Stomach (tissue), 8 donors: ENCODE measurements at regions not wholly inside any gene's neighbourhood (a gene's known extent, or its start where the extent isn't known, plus 50 kb on each side); places are given as distances from the start of the nearest gene placed in this dataset.

Experiments used
- DNase-seq, 2 donors: peaks; one replicate each; pipeline versions ENCODE4 v3.0.0 to v3.0.0-alpha.2; 2013 to 2019
- H3K27ac ChIP-seq, 5 donors: fragments of 200-600 bp in 4 of 5; sonication (generic) in 4 of 5; one replicate each; pipeline ENCODE4 v1.5.1; 2013 to 2019; ENCODE audit warnings: mild to moderate bottlenecking in 1 of 5, moderate library complexity in 1 of 5
- H3K27me3 ChIP-seq, 3 donors: fragments of 200-600 bp; sonication (generic); one replicate each; pipeline ENCODE4 v1.5.1; 2017 to 2019; ENCODE audit warnings: mixed run types in 1 of 3
- H3K36me3 ChIP-seq, 4 donors: fragments of 200-600 bp; sonication (generic); 1 replicate in 3 of 4; 2 replicates in 1 of 4; pipeline ENCODE4 v1.5.1; 2016 to 2019
- H3K4me1 ChIP-seq, 4 donors: fragments of 200-600 bp; sonication (generic); one replicate each; pipeline ENCODE4 v1.5.1; 2016 to 2019
- H3K4me3 ChIP-seq, 4 donors: fragments of 200-600 bp; sonication (generic) in 3 of 4; one replicate each; pipeline ENCODE4 v1.5.1; 2016 to 2019; ENCODE audit warnings: mild to moderate bottlenecking in 1 of 4
- H3K9me3 ChIP-seq, 4 donors: fragments of 200-600 bp; sonication (generic); one replicate each; pipeline ENCODE4 v1.5.1; 2016 to 2019
- EP300 ChIP-seq: sonication (generic); formaldehyde crosslinking; IDR thresholded peaks from one replicate; pipeline ENCODE4 v1.6.1; 2017; ENCODE audit warnings: antibody characterized with exemption
- POLR2A ChIP-seq, 4 donors: fragments of 450-650 bp; IDR thresholded peaks; one replicate each; pipeline ENCODE4 v1.6.1; 2016; ENCODE audit warnings: antibody characterized with exemption in 4 of 4, control low read depth in 2 of 4, mild to moderate bottlenecking in 1 of 4, moderate library complexity in 1 of 4
- POLR2AphosphoS5 ChIP-seq, 3 donors: sonication (generic); formaldehyde crosslinking; IDR thresholded peaks; one replicate each; pipeline ENCODE4 v1.6.1; 2016; ENCODE audit warnings: antibody characterized with exemption in 3 of 3
- WGBS, 5 donors: extraction: QIAGEN DNeasy Blood & Tissue Kit in 3 of 5; methylation state at CpG; one replicate each; pipeline versions ENCODE4 v1.1.5 to v1.1.7; 2013 to 2018; 5-methylcytosine and 5-hydroxymethylcytosine counted together
- intact Hi-C: fragments of 100-400 bp; cut with DNase I; formaldehyde crosslinking; loops from one replicate; pipeline ENCODE4 v1.15.1; 2023; ENCODE audit warnings: low total_unique reads
- TF ChIP-seq, protein P1 (sequence below), 7 experiments: fragments of 450-650 bp in 4 of 7; fragments of 200-600 bp in 3 of 7; sonication (generic) in 3 of 7; IDR thresholded peaks; one replicate each; pipeline ENCODE4 v1.5.1; 2016 to 2019; ENCODE audit warnings: antibody characterized with exemption in 7 of 7, control low read depth in 2 of 7, mild to moderate bottlenecking in 1 of 7
- donor health status: healthy with polysubstance abuse.
- donor health status: Bipolar disorder and iron deficiency.
- donor health status: healthy.

DNA sequence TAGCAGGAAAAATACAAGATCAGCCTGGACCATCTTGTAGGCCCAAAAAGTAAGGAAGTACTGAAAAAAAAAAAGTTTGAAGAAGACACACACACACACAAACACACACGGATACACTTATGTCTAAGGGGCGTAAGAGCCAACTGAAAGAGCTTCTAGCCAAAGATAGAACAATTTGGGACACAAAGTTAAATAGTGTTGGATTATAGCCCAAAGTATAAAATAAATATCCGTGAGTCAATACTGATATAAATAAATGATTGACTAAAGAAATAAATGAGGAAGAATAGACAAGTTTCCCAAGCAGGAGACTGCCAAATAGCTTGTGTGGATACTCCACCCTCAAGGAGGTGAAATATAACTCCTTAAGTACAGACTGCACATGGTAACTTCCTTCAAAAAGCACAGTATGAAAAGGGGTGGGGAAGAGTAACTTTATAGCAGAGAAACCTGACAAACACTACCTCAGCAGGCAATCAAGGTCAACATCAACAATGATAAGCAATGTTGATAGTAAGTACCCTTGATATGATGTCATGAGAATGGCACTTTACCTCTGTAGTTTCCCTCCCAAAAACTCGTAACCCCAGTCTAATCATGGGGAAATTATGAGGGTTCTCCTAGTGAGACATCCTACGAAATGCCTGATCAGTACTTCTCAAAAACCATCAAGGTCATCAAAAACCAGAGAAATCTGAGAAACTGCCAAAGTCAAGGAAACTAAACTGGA lies 187.3 kb upstream of the ATP11B start:
- peaks cover 4 to 25% (median 8%) of the 10 kb centered on the region in 4 donors for H3K4me1 ChIP-seq
- H3K4me3 ChIP-seq: no peak overlapping the region
- H3K9me3 ChIP-seq: no peaks in the 10 kb centered on the region
- H3K27ac ChIP-seq: peak overlapping the region in 4 of 5 donors; percentile 37 to 66 (median 52)
- DNase-seq: peak in 1 of 2 donors; percentile 28
- H3K27me3 ChIP-seq: no peaks in the 10 kb centered on the region
- intact Hi-C loops: no loop called here
- no peaks in the 10 kb centered on the region for H3K36me3 ChIP-seq
- 28 to 50% (median 36%) methylated on average over 5 of the region's 5 CpGs for WGBS, 5 donors
- TF ChIP-seq POLR2AphosphoS5 (IDR thresholded peaks at IDR 0.05) (peak in 2 of 3 donors; percentile 5 to 56), POLR2A (IDR thresholded peaks at IDR 0.05) (no peak), EP300 (no peak)
- TF ChIP-seq, protein P1, sequence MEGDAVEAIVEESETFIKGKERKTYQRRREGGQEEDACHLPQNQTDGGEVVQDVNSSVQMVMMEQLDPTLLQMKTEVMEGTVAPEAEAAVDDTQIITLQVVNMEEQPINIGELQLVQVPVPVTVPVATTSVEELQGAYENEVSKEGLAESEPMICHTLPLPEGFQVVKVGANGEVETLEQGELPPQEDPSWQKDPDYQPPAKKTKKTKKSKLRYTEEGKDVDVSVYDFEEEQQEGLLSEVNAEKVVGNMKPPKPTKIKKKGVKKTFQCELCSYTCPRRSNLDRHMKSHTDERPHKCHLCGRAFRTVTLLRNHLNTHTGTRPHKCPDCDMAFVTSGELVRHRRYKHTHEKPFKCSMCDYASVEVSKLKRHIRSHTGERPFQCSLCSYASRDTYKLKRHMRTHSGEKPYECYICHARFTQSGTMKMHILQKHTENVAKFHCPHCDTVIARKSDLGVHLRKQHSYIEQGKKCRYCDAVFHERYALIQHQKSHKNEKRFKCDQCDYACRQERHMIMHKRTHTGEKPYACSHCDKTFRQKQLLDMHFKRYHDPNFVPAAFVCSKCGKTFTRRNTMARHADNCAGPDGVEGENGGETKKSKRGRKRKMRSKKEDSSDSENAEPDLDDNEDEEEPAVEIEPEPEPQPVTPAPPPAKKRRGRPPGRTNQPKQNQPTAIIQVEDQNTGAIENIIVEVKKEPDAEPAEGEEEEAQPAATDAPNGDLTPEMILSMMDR (IDR thresholded peaks at IDR 0.05): no peak

DNA sequence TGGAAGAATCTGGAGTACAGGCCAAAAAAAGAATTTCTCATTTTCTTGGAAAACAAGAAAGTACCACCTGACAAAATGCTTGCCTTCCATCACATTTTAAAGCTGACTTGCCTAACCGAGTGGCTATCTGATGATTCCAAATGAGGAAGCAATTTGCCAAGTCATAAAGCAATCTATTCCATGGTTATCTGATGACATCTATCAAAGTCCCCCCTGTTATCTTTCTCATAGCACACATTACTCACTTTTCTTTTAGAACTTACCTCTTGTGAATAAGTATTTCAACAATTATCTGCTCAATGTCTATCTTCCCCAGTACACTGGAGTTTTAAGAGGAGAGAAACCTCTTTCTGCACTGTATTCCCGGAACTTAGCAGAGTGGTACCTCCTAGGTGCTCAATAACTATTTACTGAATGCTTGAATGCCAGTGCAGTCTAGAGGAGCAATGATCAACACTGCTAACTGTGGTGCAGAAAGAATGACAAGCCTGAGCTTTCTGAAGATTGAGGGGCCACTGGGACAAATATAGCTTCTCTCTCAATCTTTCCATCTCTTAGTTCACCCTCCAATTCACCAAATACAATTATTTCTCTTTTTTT lies 186.3 kb upstream of the ATP11B start:
- 35 to 57% (median 39%) methylated on average over 2 of the region's 2 CpGs for WGBS, 5 donors
- Histone ChIP-seq H3K36me3 (no peaks in the 10 kb centered on the region), H3K27me3 (no peaks in the 10 kb centered on the region), H3K4me3 (no peak overlapping the region), H3K4me1 (peaks cover 4 to 25% (median 8%) of the 10 kb centered on the region in 4 donors), H3K9me3 (no peaks in the 10 kb centered on the region), H3K27ac (peak overlapping the region in 3 of 5 donors; percentile 37 to 66 (median 66))
- DNase-seq: no peak
- intact Hi-C loops: no loop called here
- TF ChIP-seq POLR2A (IDR thresholded peaks at IDR 0.05) (no peak), EP300 (no peak), POLR2AphosphoS5 (IDR thresholded peaks at IDR 0.05) (no peak)
- TF ChIP-seq, protein P1 (IDR thresholded peaks at IDR 0.05): no peak

DNA sequence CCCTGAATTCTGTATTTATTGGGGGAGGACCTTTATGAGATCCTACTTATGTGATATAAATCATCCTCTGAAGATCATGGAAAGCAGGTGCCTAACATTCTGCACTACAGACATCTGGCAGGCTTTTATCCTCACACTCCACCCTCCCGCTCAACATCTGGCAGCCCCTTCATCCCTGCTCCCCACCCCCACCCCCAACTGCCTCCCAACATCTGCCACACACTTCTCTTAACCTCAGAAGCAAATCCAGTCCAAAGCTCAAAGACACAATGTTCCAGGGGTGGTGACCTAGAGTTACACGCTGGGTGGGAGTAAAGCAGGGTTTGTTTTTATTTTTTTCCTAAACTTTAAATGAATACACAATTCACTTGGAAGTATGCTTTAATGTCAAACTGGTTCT lies 184.5 kb upstream of the ATP11B start:
- H3K9me3 ChIP-seq: no peaks in the 10 kb centered on the region
- WGBS, 5 donors: 48 to 70% (median 52%) methylated on average over 2 of the region's 2 CpGs
- H3K36me3 ChIP-seq: no peaks in the 10 kb centered on the region
- peak overlapping the region in 1 of 5 donors; percentile 49 for H3K27ac ChIP-seq
- no peak for DNase-seq
- intact Hi-C loops: no loop called here
- H3K4me3 ChIP-seq: no peak overlapping the region
- peaks cover 4 to 25% (median 8%) of the 10 kb centered on the region in 4 donors for H3K4me1 ChIP-seq
- no peak for TF ChIP-seq EP300
- no peak for TF ChIP-seq POLR2A (IDR thresholded peaks at IDR 0.05)
- TF ChIP-seq POLR2AphosphoS5 (IDR thresholded peaks at IDR 0.05): no peak
- H3K27me3 ChIP-seq: no peaks in the 10 kb centered on the region

DNA sequence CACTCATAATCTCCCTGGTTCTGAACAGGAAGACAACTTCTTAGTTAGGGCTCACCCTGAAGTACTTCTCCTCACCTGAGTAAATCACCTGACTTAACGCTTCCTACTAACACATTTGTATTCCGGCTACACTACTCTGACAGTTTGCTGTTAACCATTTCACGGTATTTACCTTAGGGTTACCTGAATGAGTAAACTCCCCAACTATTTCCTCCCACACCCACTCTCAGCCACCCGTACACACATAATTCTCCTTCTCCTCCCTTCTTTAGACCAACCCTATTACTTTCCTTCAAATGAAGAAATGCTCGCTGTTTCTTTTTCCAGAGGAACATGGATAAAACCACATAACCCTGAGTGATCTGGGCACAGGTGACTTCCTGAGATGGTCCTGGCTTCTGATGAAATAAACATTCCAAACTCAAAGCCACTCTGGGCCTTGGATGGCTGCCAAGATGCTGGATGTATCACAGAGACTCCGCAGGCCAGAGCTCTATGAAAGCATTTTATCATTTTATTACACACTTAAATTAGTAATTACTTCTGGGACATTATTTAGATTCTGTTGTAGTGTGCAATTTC lies 183.6 kb upstream of the ATP11B start:
- Histone ChIP-seq H3K36me3 (no peaks in the 10 kb centered on the region), H3K4me1 (peaks cover 4 to 25% (median 8%) of the 10 kb centered on the region in 4 donors), H3K27me3 (no peaks in the 10 kb centered on the region), H3K27ac (peak overlapping the region in 3 of 5 donors; percentile 30 to 57 (median 49)), H3K9me3 (no peaks in the 10 kb centered on the region), H3K4me3 (no peak overlapping the region)
- intact Hi-C loops: loop anchor here (10.0 kb wide), 1 partner anchor 905 kb away; no protein-coding TSS in a partner anchor
- WGBS, 5 donors: 35 to 47% (median 37%) methylated on average over 6 of the region's 6 CpGs
- DNase-seq: peak; percentile 59 to 62
- TF ChIP-seq, protein P1 (IDR thresholded peaks at IDR 0.05): no peak
- TF ChIP-seq POLR2AphosphoS5 (IDR thresholded peaks at IDR 0.05): peak in 2 of 3 donors; percentile 12 to 57
